Inflammatory macrophage treated with lipopolysaccharide for 1 hour (primary cell): ENCODE measurements at regions not wholly inside any gene's neighbourhood (a gene's known extent, or its start where the extent isn't known, plus 50 kb on each side); places are given as distances from the start of the nearest gene placed in this dataset.
"Not testable (repeated sequence)": the region's sequence is repeated elsewhere in the genome, so short reads cannot be mapped to it uniquely, and the experiment has no call there.

Source experiments
- DNase-seq, 2 donors: peaks; one replicate each; pipeline ENCODE4 v3.0.0-alpha.2; 2020 to 2022

DNA sequence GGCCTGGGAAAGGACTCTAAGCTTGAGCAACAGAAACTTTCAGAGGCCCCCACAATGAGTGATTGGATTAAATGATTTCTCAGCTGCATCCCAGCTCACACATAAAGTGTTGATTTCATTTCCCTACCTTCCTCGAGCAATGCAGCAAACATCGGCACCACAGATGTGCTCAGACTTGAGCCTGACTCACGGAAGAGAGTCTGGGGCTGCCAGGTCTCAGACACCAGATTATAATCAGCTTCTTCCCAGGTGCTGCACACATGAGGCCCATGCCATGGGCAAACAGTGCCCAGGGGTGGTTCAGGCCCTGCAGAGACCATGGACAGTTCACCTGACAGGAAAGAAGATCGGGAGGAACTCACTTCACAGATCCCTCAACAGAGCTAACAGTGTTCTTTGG lies 226.6 kb upstream of the TENM4 start:
- no peak for DNase-seq

DNA sequence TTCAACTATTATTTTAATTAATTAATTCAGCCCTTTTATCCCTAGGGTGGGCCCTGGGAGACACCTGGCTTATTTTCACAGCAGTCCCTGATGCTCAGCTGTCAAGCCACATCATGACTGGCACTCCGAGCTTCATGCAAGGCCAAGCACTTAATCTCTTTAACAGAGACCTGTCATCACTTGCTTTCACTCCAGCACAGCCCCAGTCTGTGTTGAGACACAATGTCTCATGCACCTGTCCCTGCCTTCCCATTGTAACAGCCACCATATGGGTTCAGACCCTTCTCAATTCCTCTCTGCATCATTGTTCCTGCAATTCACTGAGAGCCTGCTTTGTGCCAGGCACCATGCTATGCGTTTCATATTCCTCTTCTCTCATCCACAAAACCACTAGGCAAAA lies 222.2 kb upstream of the TENM4 start:
- DNase-seq = no peak

DNA sequence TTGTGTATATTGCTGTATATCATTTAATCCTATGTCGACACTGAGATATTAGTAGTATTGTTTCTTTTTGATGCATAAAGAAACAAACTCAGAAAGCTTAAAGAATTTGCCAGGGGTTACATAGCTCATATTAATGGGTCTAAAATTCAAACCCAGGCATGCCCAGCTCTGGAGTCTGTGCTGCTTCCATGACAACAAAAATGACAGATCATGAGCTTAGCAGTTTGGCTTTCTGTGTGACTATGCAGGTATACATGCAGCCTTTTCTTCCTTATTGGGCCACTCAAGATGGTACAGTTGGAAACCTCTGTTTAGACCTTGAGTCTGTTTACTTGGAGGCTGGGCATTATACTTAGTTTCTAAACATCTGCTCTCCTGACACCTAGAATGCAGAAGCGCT lies 220.5 kb upstream of the TENM4 start:
- no peak for DNase-seq

DNA sequence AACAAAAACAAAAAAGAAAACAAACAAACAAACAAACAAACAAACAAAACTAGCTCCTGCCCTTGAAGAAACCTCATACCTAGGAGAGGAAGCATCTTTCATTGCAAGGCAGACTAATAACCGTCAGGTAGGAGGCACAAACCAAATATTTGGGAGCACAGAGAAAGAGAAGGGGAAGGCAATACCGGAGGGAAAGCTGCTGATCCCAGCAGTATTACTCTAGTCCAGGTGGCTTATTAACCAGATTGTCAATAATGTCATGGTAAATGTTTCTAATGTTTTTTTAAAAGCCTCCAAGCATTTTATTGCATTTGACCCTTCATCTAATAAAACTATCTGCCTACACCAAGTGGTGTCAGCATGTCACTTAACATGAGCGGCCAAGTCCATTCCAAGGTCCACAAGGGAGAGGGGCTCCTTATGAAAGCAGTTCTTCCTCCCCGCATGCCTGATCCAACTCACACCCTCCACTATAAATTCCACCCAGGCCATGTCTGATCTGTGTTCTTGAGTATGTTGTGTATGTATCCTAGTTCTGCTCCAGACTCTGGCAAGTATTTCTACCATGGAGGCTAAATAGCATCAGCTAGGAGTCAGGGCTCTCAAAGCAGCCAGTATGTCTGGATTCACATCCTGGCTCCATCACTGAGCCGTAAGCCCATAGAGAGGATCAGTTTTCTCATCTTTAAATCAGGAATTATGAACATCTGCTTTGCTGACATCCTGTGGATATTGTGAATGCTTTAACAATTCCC lies 208.1 kb upstream of the TENM4 start:
- DNase-seq = no peak

DNA sequence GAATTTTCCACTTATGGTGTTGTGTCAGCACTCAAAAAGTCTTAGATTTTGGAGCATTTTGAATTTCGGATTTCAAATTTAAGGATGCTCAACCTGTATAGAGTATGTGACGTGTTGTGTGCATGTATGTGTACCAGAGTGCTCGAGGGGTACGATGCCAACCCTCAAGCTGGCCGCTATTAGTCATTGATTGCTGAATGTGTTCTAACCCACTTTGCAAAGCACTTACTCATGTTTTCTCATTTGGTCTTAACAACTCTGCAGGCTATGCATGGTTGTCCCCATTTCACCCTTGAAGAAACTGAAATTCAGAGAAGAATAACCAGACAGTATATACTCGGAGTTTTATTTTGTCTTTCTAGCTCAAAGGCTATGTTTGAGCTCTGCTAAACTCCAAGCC lies 196.4 kb upstream of the TENM4 start:
- no peak for DNase-seq

DNA sequence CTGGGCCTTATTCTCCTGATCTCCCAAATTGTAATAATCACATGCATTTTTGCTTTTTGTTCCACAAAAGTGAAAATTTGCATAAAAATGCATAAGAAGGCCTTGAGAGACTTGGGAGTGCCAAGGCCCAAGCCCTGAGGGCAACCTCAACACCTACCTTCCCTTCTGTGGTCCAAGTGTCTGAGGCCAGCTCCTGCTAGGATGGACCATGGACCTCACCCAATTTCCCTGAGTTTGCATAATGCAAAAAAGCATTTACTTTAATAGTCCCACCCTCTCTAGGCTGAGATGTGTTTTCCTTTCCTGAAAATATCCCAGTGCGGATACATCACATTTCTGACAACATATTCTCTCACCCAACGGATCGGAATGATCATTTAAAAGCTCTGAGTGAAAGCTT lies 194.1 kb upstream of the TENM4 start:
- no peak for DNase-seq

DNA sequence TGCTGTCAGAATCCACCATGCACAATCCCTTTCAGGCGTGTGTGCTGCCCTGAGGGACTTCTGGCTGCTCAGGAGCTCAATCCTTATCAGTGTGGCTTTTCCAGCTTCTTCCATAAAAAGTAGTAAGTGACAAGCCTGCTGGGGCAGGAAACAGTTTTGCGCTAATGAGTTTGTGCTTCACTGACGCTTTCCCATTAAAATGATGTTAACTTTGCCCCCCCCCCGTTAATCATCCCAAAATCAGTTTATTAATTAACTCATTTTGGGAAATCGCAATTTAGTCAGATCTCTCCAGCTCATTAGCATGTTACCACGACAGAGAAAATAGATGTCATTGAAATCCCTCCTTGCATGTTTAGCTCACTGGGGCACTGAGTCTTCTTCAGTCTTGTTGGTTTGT lies 186.5 kb upstream of the TENM4 start:
- no peak for DNase-seq

DNA sequence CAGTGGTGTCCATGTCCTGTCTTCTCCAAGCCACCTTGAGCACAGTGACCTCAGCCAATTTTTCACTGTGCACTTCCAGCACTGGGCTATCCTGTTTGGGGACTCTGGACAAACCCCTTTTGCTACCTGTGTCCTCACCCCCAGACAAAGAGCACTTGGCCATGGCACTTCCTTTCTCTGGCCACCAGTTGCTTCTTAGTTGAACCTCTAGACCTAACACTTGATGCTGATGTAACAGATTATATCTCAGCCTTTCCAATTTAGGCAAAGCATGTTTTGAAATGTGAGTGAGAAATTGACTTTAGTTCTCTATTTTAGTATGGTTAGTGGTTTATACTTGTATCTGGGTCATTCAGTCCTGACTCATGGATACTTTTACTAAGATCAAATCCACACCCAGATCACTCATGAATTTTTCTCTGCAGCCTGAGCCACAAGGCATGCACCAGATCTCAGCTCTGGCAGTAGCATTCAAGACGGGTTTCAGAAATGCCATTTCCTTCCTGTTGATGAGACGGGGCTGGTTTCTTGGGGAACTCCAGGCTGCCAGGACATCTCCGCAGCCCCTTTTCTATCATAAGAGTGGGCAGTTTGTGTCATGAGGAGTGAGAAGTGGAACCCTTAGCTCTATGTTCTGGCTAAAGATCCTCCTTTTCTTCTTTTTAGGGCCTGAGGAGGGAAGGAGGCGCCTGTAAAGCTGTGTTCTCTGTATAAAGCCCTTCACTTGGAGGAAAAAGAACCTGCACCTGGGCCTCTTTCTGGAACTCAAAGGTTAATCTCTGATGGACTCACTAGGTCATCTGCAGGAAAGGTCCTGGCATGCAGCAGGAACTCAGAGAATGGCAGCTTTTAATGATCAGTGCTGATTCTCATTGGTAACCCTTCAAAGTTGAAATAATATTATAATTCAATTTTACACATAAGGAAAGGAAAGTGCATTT lies 185.6 kb upstream of the TENM4 start:
- DNase-seq = no peak

DNA sequence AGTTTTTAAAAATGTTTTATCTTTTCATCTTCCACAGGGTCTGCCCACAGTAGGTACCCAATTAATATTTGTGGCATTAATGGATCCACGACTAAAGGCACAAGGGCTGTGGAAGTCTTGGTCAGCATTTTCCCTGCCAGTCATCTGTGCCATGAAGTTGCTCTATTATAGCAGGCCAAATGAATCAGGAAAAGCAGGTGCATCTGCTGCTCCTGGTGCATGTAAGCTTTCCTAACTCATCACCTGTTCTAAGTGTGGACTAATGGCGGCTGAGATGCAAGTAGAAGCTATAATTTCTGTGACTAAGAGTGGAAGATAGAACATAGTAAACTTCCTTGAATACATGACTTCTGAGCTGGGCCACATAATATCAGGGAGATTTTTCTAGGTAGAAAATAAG lies 182.5 kb upstream of the TENM4 start:
- DNase-seq = no peak

DNA sequence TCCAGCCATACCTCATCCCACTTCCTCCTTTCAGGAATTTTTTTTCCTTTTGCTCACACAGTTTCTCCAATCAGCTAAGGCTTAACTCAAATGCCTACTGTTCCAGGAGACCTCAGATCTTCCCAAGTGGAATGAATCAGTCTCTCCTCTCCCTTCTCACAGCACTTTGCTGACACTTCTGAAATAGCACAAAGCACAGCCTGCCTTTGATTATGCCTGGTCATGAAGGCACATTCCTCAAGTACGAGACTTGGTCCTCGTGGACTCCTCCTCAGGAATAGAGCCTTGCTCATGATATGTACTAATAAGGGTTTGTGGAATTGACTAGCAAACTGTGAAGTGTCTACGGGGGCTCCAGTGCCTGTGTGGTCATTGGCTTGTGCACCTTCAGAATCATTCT lies 176.7 kb upstream of the TENM4 start:
- no peak for DNase-seq

DNA sequence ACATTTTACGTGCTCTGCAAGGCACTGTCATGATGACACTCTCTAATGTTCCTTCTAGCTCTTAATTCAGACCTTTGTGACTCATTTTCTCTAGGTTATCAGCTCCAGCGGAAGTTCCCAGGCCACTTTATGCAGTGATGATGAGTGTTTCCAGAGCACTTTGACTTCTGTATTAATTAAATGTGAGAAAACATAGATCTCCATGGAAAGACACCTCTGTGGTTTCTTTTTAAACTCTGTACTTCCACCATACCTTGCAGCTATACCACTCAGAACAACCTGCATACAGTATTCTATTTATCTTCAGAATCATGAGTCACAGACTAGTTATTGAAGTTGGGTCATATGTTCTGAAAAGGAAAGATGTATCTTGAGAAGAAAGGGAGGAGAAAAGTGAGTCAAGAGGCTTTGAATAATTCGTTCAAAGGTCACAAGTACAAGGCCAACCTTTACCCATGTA lies 175.6 kb upstream of the TENM4 start:
- no peak for DNase-seq

DNA sequence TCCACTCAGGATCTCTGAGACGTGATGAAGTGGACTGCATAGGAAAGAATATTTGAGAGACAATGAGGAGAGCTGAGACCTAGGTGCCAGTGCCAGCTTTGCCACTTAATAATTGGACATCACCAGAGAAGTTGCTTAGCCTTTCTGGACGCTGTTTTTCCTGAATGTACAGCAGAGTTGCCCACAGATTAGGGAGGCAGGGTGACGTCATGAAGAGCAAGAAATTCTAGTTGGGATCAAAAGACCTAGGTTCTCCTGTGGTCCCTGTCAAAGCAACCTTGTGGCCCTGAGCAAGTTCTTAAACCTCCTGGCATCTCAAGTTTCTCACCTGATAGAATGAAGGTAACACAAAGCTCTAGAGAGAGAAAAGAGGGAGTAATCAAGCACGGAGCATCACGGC lies 174.6 kb upstream of the TENM4 start:
- no peak for DNase-seq

DNA sequence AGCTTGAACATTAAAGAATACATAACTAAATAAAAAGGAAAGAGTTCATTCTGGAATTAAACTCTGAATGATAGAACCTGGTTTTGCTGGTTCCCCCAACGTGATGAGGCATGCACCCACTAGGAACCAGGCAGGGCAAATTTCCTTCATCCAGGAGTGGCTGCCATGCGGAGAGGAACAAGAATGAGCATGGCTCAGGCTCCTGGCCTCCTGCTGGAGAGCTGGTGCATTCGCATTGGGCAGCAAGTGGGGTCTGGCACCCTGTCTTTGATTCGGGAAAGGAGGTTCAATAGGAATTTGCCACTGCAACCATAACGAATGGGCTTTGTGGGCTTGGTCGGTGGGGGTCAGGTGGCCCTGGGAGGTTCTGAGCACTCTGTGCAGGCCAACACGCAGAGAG lies 169.8 kb upstream of the TENM4 start:
- no peak for DNase-seq

DNA sequence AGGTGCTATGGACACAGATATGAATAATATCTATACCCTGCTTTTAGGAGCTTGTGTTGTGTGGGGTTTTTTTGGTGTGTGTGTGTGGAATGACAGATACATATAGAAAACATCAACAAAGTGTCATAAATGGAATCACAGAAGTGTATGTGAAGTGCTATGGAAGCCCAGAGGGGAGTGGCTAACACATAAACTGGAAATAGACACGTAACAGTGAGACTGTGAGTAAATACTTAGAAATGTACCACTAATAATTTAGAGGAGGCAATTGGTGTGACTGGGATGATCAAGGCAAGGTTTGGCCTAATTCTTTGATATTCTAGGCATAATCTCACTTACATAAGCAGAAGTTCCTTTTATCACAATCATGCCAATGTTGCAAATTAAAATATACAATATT lies 169.3 kb upstream of the TENM4 start:
- no peak for DNase-seq

DNA sequence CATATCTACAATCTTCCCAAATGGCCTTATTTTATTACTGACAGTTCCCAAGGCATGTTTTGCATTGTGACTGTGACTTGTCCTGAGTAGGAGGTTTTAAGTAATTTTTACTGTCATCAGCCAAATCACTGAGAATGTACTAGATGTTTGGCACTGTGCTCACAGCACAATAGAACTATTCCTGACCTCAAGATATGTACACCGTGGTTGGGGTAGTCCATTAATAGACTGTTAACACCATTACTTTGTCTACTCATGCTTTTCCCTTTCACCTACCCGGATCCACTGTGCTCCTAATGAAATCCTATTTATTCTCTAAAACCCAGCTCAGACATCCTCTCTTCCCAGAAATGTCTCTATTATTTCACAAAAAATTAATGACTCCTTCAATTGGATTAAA lies 168.7 kb upstream of the TENM4 start:
- DNase-seq = no peak

DNA sequence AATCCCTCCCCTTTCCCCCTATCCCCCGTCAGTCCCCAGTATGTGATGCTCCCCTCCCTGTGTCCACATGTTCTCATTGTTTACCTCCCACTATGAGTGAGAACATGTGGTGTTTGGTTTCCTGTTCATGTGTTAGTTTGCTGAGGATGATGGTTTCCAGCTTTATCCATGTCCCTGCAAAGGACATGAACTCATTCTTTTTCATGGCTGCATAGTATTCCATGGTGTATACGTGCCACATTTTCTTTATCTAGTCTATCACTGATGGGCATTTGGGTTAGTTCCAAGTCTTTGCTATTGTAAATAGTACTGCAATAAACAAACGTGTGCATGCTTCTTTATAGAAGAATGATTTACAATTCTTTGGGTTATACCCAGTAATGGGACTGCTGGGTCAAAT lies 165.6 kb upstream of the TENM4 start:
- DNase-seq = not testable (repeated sequence)

DNA sequence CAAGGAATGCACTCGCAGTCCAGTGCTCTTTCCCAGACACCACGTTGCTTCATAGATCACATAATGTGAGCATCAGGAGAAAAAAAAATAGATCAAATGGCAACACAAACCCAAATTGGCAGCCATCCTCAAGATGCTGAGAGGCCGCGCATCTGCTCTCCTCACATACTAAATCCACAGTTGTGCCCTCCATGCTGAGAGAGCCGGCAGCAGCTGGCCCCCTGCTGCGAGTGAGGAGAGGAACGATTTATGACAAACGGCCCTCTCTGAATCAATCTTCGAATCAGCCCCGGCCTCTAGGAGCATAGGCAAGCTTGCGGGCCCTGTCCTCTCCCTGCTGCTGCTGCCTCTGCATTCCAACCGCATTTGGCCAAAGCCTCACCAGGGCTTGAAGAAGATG lies 159.9 kb upstream of the TENM4 start:
- DNase-seq = no peak

DNA sequence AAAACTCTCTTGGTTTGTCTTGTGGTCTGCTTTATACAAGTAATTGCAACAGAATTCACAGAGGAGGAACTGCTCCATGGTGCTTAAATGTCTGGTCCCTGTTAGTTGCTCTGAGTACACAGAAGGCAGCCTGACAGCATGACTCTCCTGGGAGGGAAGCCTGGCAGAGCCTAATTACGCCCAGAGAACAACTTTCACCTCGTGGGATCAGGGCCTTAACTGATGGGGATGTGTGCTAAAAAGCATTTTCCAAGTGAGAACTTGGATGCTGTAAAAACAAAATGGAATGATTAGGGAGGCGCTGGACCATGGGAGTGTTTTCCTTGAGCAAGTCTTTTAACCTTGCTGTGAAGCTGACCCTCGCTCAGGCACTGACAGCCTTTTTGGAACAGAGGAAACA lies 154.0 kb upstream of the TENM4 start:
- no peak for DNase-seq

DNA sequence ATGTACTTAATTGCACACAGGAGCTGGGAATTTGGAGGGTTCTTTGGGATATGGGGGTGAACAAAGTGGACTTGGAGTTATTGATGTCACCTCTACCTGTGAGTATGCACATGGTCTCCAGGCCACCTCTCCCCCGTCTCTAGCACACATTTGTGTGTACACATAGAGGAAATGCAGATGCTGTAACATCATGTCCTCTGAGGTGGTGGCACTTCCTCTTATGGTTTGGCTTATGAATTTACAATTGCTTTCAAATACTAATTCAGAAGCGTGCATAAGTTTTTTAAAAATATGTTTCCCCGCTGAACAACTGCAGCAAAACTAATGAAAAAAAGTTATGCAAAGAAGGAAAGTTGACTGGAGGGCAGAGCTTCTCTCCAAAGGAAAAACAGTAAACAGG lies 152.0 kb upstream of the TENM4 start:
- no peak for DNase-seq

DNA sequence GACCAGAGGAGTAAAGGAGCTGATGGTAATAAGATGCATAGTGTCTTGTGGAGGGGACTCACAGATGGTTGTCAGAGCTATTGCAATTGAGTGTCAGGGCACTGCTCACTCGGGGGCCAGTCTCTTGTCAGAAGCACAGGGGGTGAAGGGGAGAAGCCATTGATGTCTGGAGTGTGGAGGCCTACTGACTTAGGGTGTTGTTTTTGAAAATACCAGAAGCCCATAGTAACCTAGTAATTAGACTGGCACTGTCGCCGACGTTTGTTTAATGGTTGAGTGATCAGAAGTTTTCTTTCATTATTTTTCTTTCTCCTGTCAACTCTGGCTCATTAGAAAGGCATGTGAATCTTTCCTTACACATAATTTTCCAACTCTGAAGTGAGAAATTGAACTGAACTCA lies 151.6 kb upstream of the TENM4 start:
- no peak for DNase-seq

DNA sequence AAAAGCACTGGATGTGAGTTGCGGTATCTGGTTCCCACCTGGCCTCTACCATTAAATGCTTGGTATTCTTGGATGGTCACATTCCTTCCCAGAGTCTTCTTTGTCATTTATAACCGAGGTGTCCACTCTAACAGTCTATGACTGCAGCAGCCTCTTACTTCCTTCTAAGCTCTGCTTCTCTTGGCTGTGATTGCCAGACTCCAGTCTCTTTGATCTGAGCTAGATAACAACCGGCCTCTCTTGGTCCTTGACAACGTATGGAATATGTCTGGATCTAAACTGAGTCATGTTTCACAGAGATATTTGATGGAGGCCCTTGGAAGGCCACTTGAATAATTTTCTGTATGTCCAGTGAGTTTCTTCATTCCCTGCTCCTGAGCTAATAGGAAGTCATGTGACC lies 141.6 kb upstream of the TENM4 start:
- DNase-seq = no peak

DNA sequence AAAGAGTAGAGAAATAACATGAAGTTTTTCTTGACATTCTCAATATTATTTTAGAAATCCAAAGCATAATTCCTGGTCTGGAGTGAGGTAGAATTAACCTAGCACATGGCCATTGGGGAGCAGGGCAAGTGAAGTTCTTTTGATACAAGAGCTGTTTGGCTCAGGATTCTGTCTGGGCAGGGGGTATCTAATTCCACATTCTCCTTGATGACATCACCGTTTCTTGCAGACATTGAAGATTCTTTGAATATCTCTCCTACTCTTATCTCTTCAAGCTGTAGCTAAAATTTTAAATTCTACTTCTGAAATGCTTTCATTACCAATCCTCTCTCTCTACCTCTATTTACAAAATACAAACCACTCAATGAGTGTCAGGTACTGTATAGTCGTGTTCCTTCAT lies 138.2 kb upstream of the TENM4 start:
- no peak for DNase-seq

DNA sequence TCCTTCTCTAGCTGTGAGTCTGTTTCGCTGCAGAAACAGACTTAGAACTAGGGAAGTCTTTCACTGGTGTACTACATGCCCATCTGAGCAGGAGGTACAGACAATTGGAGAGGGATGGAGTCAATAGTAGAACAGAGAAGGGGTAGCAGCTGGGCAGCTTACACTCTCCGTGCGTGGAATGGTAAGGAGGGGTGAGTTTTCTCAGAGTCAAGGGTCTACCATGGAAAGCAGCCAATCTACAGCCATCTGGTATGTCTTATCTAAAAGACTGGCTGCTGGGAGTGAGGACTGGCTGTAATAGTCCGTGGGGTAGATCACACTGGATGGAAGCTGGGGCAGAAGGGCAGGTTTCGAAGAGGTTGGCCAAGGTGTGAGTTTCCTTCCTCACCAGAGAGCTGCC lies 137.3 kb upstream of the TENM4 start:
- DNase-seq = no peak

DNA sequence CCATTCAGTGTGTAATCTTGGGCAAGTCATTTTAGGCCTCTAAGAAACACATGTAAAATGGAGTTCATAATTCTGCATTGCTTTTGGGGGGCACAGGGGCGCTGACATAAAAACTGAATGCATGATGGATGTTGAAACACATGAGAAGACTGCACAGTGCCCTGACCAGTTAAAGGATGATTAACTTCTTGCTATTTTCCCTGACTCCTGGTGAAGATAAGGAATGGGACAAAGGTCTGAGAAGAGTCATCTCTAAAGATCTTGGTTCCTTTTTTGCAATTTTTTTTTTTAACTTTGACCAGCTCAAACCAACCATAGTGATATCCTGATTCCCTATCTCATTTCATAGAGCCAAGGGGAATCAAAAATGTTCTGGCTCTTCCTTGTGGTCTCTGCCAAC lies 134.9 kb upstream of the TENM4 start:
- no peak for DNase-seq
